ENCODE measurements at regions not wholly inside any gene's neighbourhood (a gene's known extent, or its start where the extent isn't known, plus 50 kb on each side); places are given as distances from the start of the nearest gene placed in this dataset.

DNA sequence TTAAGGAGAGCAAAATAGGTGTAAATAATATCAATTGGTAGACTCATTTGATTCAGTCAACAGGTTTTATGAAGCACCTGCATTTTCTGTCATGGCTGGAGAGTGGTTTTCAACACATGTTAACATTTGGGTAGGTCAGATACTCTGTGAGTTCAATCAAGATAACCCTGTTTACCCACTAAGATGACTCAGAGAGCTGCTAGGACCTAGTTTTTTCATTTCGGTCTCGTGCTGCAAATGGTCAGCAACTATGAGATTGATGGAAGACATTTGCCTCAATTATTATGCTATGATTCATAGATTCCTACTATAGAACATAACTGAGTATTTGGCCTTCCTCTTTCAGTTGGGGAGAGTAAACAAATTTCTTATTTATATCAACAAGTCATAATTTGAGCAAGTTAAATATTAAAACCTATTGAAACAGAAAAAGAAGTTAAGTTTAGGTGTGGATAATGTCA, 391.4 kb upstream of the CITED2 start (continued):
- TF ChIP-seq, protein P1, sequence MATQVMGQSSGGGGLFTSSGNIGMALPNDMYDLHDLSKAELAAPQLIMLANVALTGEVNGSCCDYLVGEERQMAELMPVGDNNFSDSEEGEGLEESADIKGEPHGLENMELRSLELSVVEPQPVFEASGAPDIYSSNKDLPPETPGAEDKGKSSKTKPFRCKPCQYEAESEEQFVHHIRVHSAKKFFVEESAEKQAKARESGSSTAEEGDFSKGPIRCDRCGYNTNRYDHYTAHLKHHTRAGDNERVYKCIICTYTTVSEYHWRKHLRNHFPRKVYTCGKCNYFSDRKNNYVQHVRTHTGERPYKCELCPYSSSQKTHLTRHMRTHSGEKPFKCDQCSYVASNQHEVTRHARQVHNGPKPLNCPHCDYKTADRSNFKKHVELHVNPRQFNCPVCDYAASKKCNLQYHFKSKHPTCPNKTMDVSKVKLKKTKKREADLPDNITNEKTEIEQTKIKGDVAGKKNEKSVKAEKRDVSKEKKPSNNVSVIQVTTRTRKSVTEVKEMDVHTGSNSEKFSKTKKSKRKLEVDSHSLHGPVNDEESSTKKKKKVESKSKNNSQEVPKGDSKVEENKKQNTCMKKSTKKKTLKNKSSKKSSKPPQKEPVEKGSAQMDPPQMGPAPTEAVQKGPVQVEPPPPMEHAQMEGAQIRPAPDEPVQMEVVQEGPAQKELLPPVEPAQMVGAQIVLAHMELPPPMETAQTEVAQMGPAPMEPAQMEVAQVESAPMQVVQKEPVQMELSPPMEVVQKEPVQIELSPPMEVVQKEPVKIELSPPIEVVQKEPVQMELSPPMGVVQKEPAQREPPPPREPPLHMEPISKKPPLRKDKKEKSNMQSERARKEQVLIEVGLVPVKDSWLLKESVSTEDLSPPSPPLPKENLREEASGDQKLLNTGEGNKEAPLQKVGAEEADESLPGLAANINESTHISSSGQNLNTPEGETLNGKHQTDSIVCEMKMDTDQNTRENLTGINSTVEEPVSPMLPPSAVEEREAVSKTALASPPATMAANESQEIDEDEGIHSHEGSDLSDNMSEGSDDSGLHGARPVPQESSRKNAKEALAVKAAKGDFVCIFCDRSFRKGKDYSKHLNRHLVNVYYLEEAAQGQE (IDR thresholded peaks at IDR 0.05; ENCODE audit: borderline replicate concordance): peak; percentile 24; the same call in 1 of the 2 replicates
- TF ChIP-seq, protein P1 (CRISPR knock-in tag; IDR thresholded peaks at IDR 0.05; ENCODE audit: low read depth): no peak
- TF ChIP-seq ZBTB17 (CRISPR knock-in tag; IDR thresholded peaks at IDR 0.05): peak; percentile 63; the same call in 1 of the 2 replicates

All from K562 (cell line).